ENCODE measurements at regions not wholly inside any gene's neighbourhood (a gene's known extent, or its start where the extent isn't known, plus 50 kb on each side); places are given as distances from the start of the nearest gene placed in this dataset.

DNA sequence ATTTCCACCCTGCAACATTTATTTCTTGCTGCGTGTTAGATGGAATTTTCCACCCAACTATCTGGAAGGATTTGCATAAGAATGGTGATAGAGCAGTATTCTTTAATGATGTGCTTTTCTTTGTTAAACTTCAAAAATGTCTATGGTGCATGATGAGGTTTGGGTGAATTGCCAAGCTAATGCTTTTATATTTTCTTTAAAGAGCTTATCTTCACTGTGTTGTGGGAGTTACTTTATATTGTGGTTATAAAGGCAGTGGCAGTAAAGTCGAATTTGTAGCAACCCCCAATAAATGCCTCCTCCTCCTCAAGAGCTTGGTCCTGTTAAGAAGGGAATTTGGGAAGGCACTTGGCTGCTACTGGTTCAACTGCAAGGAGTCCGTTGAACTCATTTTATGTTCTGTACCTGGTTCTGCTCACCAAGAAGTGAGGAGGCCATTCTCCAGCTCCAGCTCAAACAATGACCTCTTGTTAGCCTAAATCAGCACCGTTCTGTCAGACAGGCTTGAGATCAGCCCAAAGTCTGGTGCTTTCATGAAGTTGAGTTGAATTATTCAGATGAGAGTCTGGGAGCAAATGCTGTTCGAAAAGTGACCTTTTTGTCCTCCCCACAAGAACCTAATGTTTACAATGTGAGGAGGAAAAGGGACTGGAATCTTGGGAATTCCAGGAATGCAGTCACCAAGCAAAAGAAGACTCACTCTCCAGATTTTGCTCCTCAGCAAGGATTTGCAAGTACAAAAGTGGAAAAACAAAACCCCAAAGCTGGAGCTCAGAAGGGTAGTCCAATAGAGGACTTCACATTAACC, 217.0 kb downstream of the TMEM38B start:
- no peak for DNase-seq
- H3K9me3 Mint-ChIP-seq: peaks cover 0 to 3% (median 0%) of the 10 kb centered on the region in 7 donors

DNA sequence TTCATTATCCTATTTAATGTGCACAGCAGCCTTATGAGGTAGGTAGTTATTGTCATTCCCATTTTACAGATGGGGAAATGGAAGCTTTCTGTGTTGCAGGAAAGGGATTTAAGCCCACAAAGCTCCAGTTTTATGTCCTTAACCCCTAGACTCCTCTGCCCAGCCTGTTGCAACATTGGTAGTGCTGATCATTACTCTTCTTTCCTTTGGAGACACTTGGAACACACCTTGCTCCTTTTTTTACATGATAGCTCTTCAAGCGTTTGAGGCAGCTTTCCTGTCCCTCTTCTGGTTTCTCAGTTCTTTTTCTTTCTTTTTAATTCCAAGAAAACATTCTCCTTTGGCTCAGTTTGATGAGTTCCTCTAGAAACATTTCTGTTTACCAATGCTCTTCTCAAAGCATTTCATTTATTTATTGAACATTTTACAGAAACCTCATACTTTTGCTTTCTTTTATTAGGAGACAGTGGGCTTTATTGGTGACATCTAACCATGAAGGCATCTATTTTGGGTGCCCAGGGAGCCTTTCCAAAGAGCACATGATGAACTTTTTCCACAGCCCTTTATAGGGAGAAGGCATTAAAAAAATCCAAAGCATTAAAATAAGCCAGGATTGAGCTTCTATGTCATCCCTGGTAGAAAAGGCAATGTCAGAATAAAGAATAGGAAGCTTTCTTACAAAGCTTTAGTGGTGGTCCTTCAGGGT, 218.0 kb downstream of the TMEM38B start:
- no peak for DNase-seq
- Mint-ChIP-seq H3K27me3 (peaks cover 0 to 5% (median 0%) of the 10 kb centered on the region in 3 donors), H3K27ac (peak overlapping the region in 1 of 6 donors; percentile 70), H3K4me3 (no peak overlapping the region), H3K36me3 (no peaks in the 10 kb centered on the region), H3K9me3 (no peaks in the 10 kb centered on the region), H3K4me1 (no peaks in the 10 kb centered on the region)
- no peak for ATAC-seq (ENCODE audit: low read depth in 2 of 2)

More for the DNA sequence above, 217.0 kb downstream of the TMEM38B start:
- no peak overlapping the region for H3K27ac Mint-ChIP-seq
- H3K4me1 Mint-ChIP-seq: no peaks in the 10 kb centered on the region
- no peak overlapping the region for H3K4me3 Mint-ChIP-seq
- no peak for ATAC-seq (ENCODE audit: low read depth in 2 of 2)
- H3K27me3 Mint-ChIP-seq: peaks cover 0 to 5% (median 0%) of the 10 kb centered on the region in 3 donors
- no peaks in the 10 kb centered on the region for H3K36me3 Mint-ChIP-seq

DNA sequence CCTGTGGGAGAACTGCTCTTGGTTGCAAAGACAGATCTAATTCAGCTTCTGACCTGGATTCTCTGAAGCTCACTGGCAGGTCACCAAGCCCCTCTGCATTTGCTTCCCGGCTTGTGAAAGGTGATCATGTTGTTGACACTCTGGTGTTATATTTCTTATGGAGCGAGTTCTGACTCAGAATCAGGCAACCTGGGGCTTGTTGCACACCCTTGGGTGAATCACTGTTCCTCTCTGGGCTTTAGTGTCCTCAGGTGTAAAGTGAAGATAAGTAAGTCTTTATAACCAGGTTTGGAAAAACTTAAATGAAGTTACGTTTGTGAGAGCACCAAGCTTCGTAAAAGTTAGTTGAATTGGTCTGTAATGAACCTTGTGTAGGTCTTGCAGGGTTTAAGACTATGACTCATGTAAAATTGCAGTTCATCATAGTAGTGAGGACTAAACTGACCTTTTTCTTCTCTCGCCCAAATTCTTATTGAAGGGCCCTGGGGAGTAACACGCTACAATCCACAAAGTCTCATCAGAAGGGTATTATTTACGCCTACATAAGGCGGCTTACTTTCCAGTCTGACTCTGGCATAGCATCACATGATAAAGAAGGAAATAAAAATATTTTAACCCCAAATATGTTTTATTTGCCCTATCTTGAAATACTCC, 218.6 kb downstream of the TMEM38B start:
- Mint-ChIP-seq H3K27me3 (peaks cover 0 to 5% (median 0%) of the 10 kb centered on the region in 3 donors), H3K27ac (peak overlapping the region in 1 of 6 donors; percentile 15), H3K9me3 (no peaks in the 10 kb centered on the region), H3K4me3 (no peak overlapping the region), H3K36me3 (no peaks in the 10 kb centered on the region), H3K4me1 (no peaks in the 10 kb centered on the region)
- DNase-seq (no peak), ATAC-seq (ENCODE audit: low read depth in 2 of 2) (no peak)

DNA sequence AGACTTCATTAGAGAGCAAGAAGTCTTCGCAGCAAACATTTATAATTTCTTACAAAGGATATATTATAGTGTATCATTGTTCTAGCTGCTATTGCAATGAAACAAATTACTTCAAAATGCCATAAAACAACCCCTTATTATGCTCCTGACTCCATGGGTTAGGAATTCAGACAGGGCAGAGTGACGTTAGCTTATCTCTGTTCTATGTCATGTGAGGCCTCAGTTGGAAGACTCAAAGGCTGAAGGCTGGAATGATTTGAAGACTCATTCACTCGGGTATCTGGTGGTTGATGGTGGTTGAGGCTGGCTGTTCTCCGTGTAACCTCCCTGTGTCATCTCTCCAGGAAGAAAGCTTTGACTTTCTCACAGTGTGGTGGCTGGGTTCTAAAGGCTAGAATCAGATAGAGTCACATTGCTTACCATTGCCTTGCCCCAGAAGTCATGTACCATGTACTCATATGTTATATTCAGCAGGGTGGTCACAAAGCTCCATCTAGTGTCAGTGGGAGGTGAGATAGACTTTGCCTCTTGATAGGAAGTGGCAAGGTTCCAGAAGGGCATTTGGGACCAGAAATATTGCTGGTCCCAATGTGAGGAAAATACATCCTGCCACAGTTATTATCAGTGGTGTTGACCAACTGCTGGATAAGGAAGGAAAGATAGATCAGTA, 226.9 kb downstream of the TMEM38B start:
- no peak overlapping the region for H3K4me3 Mint-ChIP-seq
- H3K9me3 Mint-ChIP-seq: no peaks in the 10 kb centered on the region
- no peak overlapping the region for H3K27ac Mint-ChIP-seq
- no peaks in the 10 kb centered on the region for H3K4me1 Mint-ChIP-seq
- DNase-seq: no peak
- ATAC-seq (ENCODE audit: low read depth in 2 of 2): no peak
- no peaks in the 10 kb centered on the region for H3K36me3 Mint-ChIP-seq
- H3K27me3 Mint-ChIP-seq: peaks cover 0 to 4% (median 0%) of the 10 kb centered on the region in 3 donors

DNA sequence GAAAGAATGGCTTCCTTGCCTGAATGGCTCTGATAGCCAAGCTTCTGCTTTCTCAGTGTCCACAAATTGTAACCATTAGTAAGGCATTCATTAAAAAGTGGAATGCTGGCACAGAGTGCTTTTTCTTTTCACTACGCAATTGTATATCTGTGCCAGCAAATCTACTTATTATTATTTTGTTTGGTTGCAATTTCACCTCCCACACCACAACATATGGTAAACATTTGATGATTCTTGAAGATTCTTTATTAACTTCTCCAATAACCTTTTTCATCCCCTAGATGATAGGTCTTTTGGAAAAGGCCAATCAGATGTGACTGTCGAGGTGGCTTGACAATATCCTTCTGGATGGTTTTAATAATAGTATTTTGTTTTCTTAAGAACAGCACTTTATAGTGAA, 234.1 kb downstream of the TMEM38B start:
- ATAC-seq (ENCODE audit: low read depth in 2 of 2) (no peak), DNase-seq (no peak)
- Mint-ChIP-seq H3K4me3 (no peak overlapping the region), H3K27me3 (peaks cover 0 to 7% (median 6%) of the 10 kb centered on the region in 3 donors), H3K27ac (no peak overlapping the region), H3K4me1 (no peaks in the 10 kb centered on the region), H3K36me3 (no peaks in the 10 kb centered on the region), H3K9me3 (peaks cover 0 to 12% (median 5%) of the 10 kb centered on the region in 7 donors)

DNA sequence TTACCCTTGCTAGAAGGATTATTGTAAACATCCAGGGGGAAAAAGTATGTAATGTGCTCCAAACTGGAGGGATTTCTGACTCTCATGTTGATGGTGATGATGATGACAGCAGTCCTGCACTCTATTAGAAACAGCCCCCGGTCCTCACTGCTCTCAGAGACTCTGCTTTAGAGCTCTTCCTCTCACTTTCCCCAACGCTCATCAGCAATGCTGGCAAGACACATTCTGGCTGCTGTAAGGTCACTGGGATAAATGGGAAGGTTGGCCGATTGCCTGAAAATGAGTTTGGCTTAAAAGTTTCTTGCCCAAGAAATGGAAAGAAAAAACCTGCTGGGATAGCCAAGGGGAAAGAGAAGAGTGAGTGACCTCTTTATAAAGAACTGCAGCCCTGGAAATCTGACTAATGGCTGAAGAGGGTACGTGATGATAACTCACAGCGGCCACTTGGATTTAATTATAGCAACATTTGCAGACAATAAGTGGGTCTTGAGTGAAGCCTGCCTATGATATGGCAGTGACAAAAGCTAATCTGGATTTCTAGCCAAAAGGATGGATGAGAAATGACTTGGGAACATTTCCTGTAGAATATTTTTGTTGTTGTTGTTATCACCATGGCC, 235.8 kb downstream of the TMEM38B start:
- ATAC-seq (ENCODE audit: low read depth in 2 of 2) (no peak), DNase-seq (no peak)
- Mint-ChIP-seq H3K4me1 (no peaks in the 10 kb centered on the region), H3K9me3 (peaks cover 4 to 23% (median 11%) of the 10 kb centered on the region in 7 donors), H3K4me3 (no peak overlapping the region), H3K27ac (no peak overlapping the region), H3K36me3 (no peaks in the 10 kb centered on the region), H3K27me3 (peaks cover 0 to 7% (median 6%) of the 10 kb centered on the region in 3 donors)

DNA sequence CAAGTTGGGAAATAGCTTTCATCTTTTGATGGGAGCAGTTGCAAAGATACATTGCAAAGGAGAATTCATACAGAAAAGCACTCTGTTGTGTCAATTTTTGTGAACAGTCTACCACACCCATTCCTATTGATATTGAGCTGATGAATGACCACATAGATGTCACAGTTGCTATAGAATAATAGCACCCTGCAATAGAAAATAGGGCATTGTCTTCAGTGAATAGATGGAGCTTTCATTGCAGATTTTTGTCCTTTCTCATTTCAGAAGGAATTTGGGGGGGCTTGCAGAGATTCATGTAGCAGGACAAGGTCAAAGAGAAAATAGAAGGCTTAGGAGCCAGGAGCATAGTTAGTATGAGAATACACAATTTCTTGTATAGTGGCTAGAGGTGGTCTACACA, 237.9 kb downstream of the TMEM38B start:
- H3K27me3 Mint-ChIP-seq: peaks cover 0 to 6% (median 0%) of the 10 kb centered on the region in 3 donors
- no peak for DNase-seq
- no peaks in the 10 kb centered on the region for H3K36me3 Mint-ChIP-seq
- no peak overlapping the region for H3K27ac Mint-ChIP-seq
- peaks cover 4 to 27% (median 11%) of the 10 kb centered on the region in 7 donors for H3K9me3 Mint-ChIP-seq
- H3K4me1 Mint-ChIP-seq: no peaks in the 10 kb centered on the region
- H3K4me3 Mint-ChIP-seq: no peak overlapping the region
- ATAC-seq (ENCODE audit: low read depth in 2 of 2): no peak

DNA sequence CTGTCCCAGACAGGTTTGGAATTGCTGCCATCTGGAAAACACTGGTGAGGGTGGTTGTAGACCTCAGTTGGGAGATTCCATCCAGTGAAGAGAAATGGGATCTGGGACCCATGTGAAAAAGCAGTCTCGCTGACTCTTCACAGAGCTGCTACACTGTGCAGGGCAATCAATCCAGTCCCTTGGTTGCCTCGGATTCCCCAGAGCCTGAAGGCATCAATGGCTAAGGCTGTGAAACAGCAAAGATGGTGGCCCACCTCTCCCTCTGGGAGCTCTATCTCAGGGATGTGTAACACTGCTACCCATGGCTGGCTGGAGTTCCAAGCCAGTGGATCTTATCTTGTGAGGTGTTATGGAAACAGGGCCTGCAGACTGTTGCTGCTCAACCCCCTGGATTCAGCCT, 256.1 kb downstream of the TMEM38B start:
- H3K27me3 Mint-ChIP-seq: peaks cover 4 to 25% (median 5%) of the 10 kb centered on the region in 3 donors
- no peaks in the 10 kb centered on the region for H3K36me3 Mint-ChIP-seq
- H3K27ac Mint-ChIP-seq: no peak overlapping the region
- ATAC-seq (ENCODE audit: low read depth in 2 of 2): no peak
- H3K4me3 Mint-ChIP-seq: no peak overlapping the region
- no peaks in the 10 kb centered on the region for H3K4me1 Mint-ChIP-seq
- DNase-seq: no peak
- peaks cover 8 to 24% (median 14%) of the 10 kb centered on the region in 7 donors for H3K9me3 Mint-ChIP-seq

DNA sequence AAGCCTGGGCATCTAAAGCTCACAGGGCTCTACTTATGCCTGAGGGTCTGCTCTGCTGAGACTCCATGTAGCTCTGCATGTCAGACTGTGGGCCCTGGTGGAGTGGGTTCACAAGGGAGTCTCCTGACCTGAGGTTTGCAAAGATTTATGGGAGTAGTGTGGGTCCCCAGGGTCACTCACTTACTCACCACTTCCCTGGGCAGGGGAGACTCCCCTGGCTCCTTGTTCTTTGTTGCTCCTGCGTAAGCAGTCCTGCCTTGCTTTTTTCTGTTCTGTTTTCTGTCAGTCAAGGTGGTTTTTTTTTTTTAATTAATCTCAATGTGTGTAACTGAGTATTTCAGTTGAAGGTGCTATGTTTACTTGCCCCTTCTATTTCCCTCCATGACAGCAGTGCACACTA, 256.6 kb downstream of the TMEM38B start:
- DNase-seq: no peak
- H3K4me1 Mint-ChIP-seq: no peaks in the 10 kb centered on the region
- no peak overlapping the region for H3K27ac Mint-ChIP-seq
- H3K4me3 Mint-ChIP-seq: no peak overlapping the region
- peaks cover 4 to 25% (median 5%) of the 10 kb centered on the region in 3 donors for H3K27me3 Mint-ChIP-seq
- no peak for ATAC-seq (ENCODE audit: low read depth in 2 of 2)
- peaks cover 7 to 21% (median 14%) of the 10 kb centered on the region in 7 donors for H3K9me3 Mint-ChIP-seq
- H3K36me3 Mint-ChIP-seq: no peaks in the 10 kb centered on the region

DNA sequence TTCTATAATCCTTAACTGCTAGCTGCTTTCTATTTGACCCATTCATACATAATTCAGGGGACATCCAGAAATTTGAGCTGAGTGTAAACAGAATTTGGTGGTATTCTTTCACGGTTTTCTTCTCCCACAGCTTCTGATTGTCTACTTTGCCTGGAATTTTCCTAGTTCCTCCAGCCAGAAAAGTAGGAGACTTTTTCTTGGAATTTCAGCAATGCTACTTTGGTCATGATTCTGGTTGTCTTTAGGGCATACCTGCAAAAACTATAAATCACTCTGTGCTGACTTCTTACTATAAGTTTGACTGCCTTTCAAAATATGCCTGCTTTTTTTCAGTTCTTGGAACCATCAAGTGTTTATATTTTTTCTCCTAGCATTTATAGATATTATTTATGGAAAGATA, 260.2 kb downstream of the TMEM38B start:
- Mint-ChIP-seq H3K27ac (no peak overlapping the region), H3K4me1 (no peaks in the 10 kb centered on the region), H3K27me3 (peaks cover 4 to 5% (median 5%) of the 10 kb centered on the region in 3 donors), H3K9me3 (peaks cover 0 to 6% (median under 1%) of the 10 kb centered on the region in 7 donors), H3K36me3 (no peaks in the 10 kb centered on the region), H3K4me3 (no peak overlapping the region)
- DNase-seq (no peak), ATAC-seq (ENCODE audit: low read depth in 2 of 2) (no peak)

DNA sequence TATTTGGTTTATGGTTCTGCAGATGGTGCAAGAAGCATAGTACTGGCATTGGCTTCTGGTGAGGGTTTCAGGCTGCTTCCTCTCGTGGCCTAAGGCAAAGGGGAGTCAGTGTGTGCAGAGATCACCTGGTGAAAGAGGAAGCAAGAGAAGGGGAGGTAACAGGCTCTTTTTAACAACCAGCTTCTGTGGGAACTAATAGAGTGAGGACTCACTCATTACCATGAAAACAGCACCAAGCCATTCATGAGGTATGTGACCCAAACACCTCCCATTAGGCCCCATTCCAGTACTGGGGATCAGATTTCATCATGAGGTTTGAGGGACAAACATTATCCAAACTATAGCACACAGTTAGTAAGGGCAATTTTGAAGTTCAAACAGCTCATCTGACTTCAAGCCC, 263.5 kb downstream of the TMEM38B start:
- Mint-ChIP-seq H3K36me3 (no peaks in the 10 kb centered on the region), H3K4me3 (no peak overlapping the region), H3K27ac (peak overlapping the region in 1 of 6 donors; percentile 27), H3K9me3 (peaks cover 0 to 4% (median 0%) of the 10 kb centered on the region in 7 donors), H3K27me3 (peaks cover 0 to 5% (median 4%) of the 10 kb centered on the region in 3 donors), H3K4me1 (no peaks in the 10 kb centered on the region)
- no peak for ATAC-seq (ENCODE audit: low read depth in 2 of 2)
- DNase-seq: no peak

DNA sequence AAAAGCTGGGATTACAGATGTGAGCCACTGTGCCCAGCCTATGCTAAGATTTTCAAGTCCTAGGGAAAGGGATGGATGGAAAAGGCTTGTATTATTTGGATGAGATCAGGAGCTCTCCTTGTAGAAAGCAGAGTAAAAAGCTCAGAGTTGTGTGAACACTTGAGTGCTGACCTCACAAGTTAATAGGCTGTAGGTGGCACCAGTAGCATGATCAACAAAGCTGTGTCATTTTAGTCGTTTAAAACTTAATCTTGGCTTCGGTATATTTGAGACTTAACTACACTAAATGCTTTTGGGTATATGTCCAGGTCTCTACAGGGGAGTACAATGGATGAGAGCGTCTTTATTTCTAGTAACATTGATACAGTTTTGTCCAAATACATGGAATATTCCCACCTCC, 264.2 kb downstream of the TMEM38B start:
- Mint-ChIP-seq H3K9me3 (peaks cover 0 to 2% (median 0%) of the 10 kb centered on the region in 7 donors), H3K4me3 (no peak overlapping the region), H3K27ac (no peak overlapping the region), H3K27me3 (peaks cover 0 to 4% (median under 1%) of the 10 kb centered on the region in 3 donors), H3K4me1 (no peaks in the 10 kb centered on the region), H3K36me3 (no peaks in the 10 kb centered on the region)
- no peak for DNase-seq
- no peak for ATAC-seq (ENCODE audit: low read depth in 2 of 2)

DNA sequence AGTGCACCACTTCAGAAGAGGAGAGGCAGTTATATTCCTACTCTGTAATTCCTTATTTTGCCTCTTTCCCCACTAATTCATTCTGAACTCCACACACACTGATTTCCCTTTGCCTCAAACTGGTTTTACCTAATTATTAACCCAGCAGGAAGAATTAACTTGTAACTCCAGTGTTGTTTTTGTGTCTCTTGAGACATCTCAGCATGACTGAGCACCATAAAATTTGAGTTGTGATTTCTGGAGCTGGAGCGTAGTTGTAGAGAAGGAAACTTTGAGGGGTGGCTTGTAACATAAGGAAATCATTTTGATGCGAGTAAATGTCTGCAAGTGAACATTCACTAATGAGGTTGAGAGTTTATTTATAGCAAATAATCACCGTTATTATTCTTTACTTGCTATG, 265.2 kb downstream of the TMEM38B start:
- Mint-ChIP-seq H3K27me3 (peaks cover 0 to under 1% (median 0%) of the 10 kb centered on the region in 3 donors), H3K4me3 (no peak overlapping the region), H3K27ac (no peak overlapping the region), H3K9me3 (peaks cover 0 to 2% (median 0%) of the 10 kb centered on the region in 7 donors), H3K4me1 (no peaks in the 10 kb centered on the region), H3K36me3 (no peaks in the 10 kb centered on the region)
- ATAC-seq (ENCODE audit: low read depth in 2 of 2) (no peak), DNase-seq (no peak)

Measured in naive B cell (primary cell).